HG02610 (cell line): ENCODE measurements at regions not wholly inside any gene's neighbourhood (a gene's known extent, or its start where the extent isn't known, plus 50 kb on each side); places are given as distances from the start of the nearest gene placed in this dataset.
"Not testable (repeated sequence)": the region's sequence is repeated elsewhere in the genome, so short reads cannot be mapped to it uniquely, and the experiment has no call there.

ENCODE experiments used
- ATAC-seq: cut with Tn5 transposase; IDR thresholded peaks from one replicate; pipeline ENCODE4 v1.9.1; 2021; ENCODE audit warnings: mild to moderate bottlenecking, moderate library complexity; ENCODE audit not compliant: unreplicated experiment

- no peak for ATAC-seq
Observed at GRCh38 chr11:23903044-23903704, 593.7 kb upstream of the LUZP2 start.

- ATAC-seq: no peak
Observed at GRCh38 chr11:23919455-23919854, 577.4 kb upstream of the LUZP2 start.

- ATAC-seq: no peak
Observed at GRCh38 chr11:23923357-23923756, 573.5 kb upstream of the LUZP2 start.

GRCh38 chr11:23924226-23924625, 572.6 kb upstream of the LUZP2 start:
- no peak for ATAC-seq

GRCh38 chr11:23931443-23931842, 565.4 kb upstream of the LUZP2 start:
- no peak for ATAC-seq

GRCh38 chr11:23932485-23932898, 564.4 kb upstream of the LUZP2 start:
- no peak for ATAC-seq

GRCh38 chr11:23933721-23934120, 563.1 kb upstream of the LUZP2 start:
- no peak for ATAC-seq

GRCh38 chr11:23934671-23935270, 562.1 kb upstream of the LUZP2 start:
- not testable (repeated sequence) for ATAC-seq

GRCh38 chr11:23942117-23942815, 554.6 kb upstream of the LUZP2 start:
- not testable (repeated sequence) for ATAC-seq

- ATAC-seq: no peak
Observed at GRCh38 chr11:23944923-23945322, 551.9 kb upstream of the LUZP2 start.

- ATAC-seq: no peak
Observed at GRCh38 chr11:23947883-23948282, 549.0 kb upstream of the LUZP2 start.

GRCh38 chr11:23948851-23949250, 548.0 kb upstream of the LUZP2 start:
- no peak for ATAC-seq

- no peak for ATAC-seq
Observed at GRCh38 chr11:23953951-23954710, 542.7 kb upstream of the LUZP2 start.

- ATAC-seq: no peak
Observed at GRCh38 chr11:23954730-23955129, 542.1 kb upstream of the LUZP2 start.

GRCh38 chr11:23956586-23956985, 540.3 kb upstream of the LUZP2 start:
- ATAC-seq: no peak

GRCh38 chr11:23957314-23957713, 539.5 kb upstream of the LUZP2 start:
- ATAC-seq: no peak

- ATAC-seq: no peak
Observed at GRCh38 chr11:23959462-23959861, 537.4 kb upstream of the LUZP2 start.

GRCh38 chr11:23961503-23962338, 535.1 kb upstream of the LUZP2 start:
- no peak for ATAC-seq

GRCh38 chr11:23973244-23973643, 523.6 kb upstream of the LUZP2 start:
- ATAC-seq: no peak

- ATAC-seq: no peak
Observed at GRCh38 chr11:23974051-23974450, 522.8 kb upstream of the LUZP2 start.

GRCh38 chr11:23974601-23975000, 522.3 kb upstream of the LUZP2 start:
- ATAC-seq: no peak
